ENCODE measurements at regions not wholly inside any gene's neighbourhood (a gene's known extent, or its start where the extent isn't known, plus 50 kb on each side); places are given as distances from the start of the nearest gene placed in this dataset.
"Not testable (repeated sequence)": the region's sequence is repeated elsewhere in the genome, so short reads cannot be mapped to it uniquely, and the experiment has no call there.

DNA sequence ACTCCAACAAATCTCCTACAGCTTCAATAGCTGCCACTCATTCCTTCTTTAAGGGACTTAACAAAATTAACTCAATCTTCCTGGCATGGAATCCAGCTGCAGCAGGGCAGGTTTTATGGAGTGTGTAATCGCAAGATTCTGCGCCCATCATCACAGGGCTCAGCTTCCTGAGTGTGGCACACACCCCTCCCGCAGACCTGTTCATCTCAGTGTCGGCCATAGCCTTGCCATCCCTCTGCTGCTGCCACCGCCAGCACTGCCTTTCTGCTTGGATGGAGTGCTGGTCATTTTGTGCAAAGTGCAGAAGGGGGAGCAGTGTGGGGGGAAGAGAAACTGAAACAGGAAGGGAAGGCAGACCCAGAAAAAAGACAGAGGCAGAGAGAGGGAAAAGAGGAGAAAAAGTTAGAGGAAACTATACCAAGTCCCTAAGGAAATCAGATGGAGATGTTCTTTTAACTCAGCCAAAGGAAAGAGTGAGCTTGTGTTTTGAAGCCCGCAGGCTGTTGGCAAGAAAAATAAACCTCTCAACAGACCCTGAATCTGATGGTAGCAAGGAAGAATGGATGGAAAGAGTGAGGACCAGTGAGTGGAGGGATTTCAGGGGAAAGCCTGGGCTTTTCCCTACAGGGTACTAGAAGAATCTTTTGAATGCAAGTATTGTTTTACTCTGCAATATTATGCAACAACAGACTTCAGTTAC, 324.2 kb downstream of the SEC16B start:
- DNase-seq: no peak

DNA sequence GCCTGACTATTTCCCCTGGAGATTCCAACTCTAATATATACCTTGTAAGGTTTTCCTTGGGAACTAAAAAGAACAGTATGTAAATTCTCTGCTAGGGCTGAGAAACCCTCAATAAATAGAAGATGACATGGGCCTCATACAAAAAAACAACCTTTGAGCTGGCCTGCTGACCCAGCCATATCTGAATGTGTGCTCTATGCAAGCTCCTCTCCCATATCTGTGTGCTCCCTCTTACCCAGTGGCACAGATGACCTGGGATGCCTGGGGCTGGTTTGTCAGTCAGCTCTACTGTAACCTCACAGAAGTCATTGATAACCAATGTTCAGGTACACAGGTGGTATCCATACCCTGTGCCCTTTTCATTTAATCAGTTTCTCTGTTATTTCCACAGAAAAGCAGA, 329.2 kb downstream of the SEC16B start:
- DNase-seq: no peak

DNA sequence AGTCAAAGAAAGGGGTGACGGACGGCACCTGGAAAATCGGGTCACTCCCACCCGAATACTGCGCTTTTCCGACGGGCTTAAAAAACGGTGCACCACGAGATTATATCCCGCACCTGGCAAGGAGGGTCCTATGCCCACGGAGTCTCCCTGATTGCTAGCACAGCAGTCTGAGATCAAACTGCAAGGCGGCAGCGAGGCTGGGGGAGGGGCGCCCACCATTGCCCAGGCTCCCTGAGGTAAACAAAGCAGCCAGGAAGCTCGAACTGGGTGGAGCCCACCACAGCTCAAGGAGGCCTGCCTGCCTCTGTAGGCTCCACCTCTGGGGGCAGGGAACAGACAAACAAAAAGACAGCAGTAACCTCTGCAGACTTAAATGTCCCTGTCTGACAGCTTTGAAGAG, 335.7 kb downstream of the SEC16B start:
- DNase-seq: not testable (repeated sequence)

DNA sequence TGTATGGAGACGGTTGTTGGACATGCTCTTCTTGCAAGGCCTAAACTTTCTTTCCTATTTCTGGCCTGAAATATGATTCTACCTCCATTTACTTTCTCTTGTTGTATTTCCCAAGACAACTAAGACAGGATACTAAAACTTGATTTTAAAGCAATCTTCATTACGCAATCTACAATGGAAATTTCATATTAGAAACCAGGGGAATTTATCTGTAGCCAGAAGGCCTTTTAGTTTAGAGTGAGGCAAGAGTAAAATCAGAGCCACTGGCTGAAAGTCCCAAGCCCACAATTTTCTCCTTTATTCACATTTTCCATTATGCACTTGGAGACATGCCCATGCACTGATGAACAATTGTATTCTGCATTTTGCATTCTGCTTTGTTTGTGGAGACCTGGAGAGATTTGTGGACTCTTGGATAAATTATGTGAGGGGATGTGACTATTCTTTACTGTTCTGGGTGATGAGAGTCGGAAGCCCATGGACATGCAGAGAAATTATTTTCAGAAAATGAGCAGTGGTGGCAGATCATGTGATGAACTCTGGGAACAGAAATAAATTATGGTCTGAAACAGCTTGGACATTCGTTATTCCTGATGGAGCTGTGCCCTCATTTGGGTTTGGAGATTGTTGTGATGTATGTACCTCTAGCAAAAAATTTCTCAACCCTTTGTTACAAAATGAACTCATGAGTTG, 336.8 kb downstream of the SEC16B start:
- no peak for DNase-seq

DNA sequence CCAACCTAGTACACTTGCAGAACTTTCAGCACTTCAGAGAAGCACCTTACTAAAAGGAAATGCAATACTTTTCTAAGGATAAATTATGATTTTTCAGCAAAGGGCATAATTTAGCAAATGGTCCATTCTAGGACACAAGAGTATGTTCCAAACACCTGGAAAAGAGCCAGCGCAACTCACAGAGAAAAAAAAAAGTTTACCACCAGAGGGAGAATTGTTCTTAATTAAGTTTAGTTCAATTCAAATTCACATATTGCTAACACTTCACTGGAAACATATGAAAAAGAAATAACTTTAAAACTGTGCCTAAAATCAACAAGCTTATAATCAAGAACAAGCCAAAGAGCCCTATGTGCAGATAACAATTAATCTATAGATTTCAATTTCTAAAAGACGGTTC, 338.1 kb downstream of the SEC16B start:
- DNase-seq: no peak

DNA sequence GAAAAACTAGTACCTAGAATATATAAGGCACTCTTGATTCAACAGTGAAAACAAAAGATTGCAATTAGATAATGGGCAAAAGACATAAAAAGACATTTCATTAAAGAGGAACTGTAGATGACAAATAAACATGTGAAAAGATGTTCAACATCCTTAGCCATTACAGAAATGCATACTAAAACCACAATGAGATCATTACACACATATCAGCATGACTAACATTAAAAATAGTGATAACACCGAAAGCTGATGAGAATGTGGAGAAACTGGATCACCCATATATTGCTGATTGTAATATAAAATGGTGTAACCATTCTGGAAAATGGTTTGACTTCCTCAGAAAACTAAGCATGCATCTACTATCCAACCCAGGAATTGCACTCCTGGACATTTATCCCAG, 340.3 kb downstream of the SEC16B start:
- no peak for DNase-seq

DNA sequence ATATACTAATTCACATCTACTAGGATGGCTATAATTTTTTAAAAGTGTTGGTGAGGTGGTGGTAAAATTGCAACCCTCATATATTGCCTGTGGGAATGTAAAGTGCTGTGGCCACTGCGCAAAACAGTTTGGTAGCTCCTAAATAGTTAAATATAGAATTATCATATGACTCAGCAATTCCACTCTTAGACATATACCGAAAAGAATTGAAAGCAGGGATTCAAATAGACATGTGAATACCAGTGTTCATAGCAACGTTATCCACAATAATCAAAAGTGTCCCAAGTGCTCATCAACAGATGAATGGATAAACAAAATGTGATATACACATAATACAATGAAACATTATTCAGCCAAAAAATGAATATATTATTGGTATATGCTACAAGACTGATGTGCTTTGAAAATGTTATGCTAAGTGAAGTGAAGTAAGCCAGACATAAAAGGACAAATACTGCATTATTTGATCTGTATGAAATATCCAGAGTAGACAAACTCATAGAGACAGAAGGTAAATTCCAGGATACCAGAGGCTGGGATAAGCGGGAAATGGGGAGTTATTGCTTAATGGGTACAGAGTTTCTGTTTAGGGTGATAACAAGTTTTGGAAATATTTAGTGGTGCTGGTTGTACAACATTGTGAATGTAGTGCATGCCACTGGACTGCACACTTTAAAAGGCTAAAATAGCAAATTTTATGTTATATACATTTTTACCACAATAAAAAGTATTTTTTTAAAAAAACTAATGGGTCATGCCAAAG, 342.5 kb downstream of the SEC16B start:
- no peak for DNase-seq

DNA sequence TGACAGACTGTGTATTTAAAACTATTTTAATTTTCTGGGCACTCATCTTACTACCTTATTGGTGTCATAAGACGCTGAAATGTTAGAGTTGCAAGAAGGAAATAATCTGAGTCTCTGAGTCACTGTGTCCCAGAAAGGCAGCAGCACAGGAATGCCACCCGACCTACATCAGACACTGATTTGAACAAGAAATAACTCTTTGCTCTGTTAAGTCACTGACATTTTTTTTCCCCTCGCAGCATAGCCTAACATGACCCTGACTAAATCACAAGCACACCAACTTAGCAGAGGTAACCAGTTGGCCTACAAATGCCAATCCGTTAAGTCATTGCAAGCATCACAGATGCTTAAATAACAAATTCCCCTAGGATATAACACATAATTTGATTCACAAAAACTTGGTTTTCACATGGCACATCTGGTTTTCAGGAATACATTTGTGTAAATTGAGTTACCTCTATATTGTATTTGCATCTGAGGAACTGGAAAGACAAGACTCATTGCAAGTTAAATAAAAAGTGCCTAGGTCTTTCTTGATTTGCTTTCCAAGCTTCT, 349.1 kb downstream of the SEC16B start:
- no peak for DNase-seq

DNA sequence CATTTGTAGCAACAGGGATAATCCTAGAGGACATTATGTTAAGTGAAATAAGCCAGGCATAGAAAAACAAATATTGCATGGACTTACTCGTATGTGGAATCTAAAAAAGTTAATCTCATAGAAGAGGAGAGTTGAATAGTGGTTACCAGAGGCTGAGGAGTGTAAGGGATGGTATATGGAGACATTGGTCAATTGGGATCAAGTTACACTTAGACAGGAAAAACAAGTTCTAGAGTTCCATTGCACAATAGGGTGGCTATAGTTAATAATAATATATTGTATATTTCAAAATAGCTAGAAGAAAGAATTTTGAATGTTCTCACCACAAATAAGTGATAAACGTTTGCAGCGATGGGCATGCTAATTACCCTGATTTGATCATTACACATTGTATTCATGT, 354.6 kb downstream of the SEC16B start:
- DNase-seq: no peak

DNA sequence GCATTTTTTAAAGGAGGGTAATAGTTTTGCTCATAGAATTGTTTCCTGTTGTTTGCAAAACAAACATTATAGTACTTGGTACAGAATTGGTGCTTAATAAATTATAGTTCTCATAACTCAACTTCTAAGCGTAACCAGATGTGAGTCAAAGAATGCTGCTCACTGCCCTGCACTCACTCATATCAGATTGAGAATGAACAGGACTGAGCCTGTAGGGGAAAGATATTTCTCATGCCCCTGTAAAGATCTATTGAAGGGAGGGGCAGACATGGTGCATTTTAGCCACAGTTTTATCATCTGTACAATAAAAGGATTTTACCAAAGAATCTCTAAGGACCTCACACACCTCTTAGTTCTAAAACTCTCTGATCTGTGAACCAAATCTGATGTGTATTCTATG, 358.5 kb downstream of the SEC16B start:
- no peak for DNase-seq

DNA sequence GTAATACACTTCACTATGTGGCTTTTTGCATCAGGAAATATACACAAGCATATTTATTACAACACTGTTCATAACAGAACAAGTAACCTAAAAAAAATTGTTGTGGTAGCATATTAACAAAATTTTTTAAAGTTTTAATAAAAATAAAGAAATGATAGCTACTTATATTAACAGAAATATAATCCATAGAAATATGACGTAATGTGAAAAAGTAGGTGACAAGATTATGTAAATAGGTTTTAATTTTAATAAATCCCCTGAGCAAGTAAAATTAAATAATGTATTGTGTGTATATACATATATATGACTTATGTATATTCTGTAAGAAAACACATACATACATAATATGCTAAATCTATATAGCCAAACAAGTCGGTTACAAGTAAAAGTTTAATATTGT, 359.9 kb downstream of the SEC16B start:
- no peak for DNase-seq

DNA sequence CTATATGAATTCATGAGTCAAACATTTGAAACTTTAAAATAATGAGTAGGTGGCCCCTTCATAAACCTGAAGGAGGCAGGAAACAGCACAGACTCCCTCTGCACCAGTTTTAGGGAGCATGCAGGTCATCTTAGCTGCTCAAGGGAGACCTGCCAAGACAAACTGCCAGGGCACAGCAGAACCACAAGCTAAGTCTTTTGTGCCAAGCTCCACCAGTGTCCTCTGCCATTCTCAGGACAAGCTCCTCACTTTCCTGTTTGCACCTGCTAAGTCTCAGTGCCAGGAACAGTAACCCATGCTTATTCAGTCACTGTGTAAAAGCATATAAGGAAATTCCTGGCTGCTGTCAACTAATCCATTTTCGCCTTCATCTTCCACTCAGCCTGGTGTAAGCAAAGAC, 368.9 kb downstream of the SEC16B start:
- no peak for DNase-seq

DNA sequence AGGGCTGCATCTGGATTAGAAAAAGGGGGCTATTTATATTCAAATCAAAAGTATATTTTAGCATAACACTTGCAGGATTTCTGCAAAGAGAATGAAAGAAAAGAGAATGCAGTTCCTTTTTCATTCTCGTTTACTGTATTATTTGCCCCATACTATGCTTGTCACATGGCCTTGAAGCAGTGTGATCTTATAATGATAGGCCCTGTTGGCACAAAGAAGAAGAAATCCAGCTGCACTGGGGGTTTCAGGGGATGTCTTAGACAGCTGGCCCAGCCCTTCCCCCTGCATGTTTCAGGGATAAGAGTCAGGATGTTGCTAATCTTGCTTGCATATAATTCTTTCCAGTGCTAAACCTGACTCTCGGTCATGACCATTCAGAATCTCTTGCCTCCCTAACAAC, 369.5 kb downstream of the SEC16B start:
- DNase-seq: no peak

DNA sequence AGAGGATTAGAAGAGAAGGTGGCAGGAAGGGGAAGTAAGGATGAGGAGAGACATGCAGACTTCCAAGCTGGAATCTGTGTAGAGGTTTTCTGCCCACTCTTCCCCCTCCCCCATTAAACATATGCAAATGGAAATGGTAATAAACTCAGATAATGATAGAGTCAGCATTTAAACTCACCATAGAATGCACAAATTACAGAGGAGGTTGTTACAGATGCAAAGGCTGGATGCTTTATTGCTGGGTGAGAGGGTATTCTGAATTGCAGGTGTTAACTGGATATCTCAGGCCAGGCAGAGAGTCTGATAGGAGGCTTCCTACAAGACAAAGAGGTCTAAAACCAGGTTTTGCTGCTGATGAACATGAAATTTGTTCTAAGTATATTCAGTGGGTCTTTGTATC, 372.5 kb downstream of the SEC16B start:
- DNase-seq: no peak

DNA sequence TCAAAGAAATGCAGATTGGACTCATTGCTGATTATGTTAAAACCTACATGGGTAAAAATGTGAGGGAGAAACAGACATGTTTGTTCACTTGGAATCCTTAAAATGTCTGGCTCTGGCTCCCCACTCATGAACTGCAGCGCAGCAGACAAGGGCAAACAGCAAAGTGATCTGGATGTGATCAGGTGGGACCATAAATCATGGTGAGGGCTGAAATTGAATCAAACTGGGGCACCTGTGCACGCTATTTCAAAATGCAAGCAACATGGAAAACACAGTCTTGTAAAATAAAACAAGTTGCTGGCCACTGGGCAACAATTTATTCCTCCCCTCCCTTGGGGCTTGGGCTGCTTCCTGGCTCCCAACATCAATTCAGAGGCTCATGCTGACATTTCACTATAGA, 373.4 kb downstream of the SEC16B start:
- DNase-seq: no peak

DNA sequence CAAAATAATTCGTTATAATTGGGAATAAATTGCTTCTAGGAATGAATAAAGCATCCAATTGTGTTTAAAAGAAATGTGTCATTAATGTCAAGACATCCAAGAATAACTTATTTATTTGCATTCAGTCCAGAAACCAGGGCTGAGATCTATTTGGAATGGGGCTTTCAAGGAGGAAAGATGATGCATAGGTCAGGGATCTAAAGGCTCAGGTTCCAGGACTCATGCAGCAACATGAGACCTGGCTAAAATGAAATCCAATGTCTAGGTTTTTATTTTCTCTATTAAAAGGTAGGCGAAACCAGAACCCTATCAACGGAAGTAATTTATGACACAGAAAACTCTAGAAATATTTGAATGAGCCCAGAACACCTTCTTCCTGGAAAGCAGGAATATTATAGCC, 376.8 kb downstream of the SEC16B start:
- DNase-seq: no peak

DNA sequence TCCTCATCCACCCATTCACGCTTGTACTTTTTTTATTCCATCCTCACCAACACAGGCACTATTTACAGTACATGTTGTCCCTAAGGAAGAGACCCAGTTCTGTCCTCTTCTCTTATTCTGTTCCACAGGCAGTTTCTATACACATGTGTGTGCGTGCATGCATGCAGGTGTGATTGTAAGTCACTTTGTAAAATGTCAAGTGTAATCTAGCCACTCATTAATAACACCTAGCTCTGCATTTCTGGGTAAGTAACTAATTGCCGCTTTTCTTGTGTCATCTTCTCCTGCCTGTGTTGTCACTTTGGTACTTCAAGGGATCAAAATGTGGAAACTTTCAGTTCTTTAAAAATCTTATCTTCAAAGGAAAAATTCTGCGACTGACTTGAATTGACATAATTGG, 377.2 kb downstream of the SEC16B start:
- no peak for DNase-seq

DNA sequence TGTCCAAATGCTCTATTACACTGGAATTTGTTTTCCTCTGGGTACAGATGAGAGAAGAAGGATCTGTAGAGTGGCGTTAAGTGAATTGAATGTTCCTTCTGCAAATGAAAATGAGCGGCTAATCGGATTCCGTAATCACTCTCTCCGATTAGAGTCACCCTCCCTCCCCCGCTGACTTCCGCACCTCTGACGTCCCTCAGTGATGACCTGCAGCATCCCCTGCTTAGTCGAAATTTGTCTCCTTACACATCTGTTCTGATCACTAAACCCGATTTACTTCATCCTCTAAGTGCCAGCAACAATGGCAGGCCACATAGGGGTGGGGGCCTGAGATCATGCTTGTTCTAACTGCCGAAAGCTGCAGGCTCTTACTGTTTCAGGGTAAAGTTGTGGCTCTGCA, 378.7 kb downstream of the SEC16B start:
- DNase-seq: no peak

DNA sequence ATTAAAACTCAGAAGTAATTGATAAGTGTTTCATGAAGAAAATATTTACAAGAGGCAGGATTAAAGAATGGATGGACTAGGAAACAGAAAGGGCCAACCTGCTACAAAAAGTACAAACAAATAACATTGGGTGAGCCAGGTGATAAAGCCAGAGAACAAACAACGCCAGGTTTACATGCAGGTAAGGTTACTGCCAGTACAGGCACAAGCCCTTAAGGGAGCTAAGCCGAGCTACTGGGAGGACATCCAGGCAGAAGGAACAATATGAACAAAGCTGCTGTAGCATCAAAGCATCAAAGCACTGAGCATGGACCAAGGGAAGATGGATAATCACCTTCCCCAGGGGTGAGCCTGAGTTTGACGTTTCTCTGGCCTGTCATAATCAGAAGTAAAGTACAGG, 380.7 kb downstream of the SEC16B start:
- no peak for DNase-seq

DNA sequence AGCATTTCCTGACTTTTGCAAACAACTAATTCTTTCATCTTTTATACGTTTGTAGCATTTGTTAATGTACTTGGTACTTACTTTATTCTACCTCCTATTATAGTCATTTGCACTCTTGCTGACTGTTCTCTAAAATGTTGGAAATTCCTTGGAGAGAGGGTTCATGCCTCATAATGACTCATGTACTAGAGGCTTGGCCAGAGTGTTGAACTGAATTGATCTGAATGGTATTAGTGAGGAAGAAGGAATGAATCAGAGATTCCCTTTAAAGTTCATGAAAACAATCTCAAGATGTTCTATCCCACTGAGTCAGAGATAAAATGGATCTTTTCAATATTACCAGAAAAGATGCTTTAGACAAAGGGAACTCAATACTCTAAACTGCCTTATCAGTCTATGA, 383.4 kb downstream of the SEC16B start:
- no peak for DNase-seq

DNA sequence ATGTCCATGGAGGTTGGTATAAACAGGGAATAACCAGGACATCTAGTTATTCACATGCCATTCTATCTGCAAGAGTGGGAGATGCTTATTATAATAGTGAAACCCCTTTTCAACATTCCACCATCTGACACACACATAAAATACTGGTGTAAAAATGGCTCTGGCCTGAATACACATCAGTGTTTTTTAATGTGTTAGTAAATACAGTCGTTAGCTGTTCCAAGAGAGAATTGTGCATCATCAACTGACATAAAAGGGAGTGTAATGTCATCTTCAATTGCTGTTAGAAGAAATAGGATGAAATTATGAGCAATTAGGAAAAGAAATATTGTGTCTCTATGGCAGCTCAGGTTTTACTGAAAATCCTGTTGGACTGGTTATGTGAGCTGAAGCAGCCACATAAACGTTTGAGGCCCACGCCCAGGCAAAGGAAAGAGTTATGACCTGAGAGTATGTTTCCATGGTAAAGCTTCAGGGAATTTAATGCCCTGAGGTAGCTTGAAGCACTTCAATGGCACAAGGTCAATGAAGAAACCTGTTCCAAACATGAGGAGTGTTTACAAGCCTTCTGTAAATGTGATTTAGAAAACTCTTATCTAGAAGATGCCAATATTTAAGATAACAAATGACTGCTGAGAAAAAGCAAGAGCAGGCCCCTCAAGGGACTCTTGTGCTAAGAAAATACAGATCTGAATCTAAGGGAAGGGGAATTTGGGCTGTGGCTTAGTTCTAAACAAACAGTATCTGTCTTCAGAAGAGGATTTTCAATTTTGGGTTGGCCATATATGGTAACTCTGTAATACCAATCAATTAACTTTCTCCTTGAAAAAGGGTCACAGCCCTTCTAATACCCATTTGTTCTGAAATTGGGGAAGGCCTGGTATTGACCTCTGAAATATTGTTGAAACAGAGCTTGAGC, 384.3 kb downstream of the SEC16B start:
- DNase-seq: peak; percentile 56 to 59

DNA sequence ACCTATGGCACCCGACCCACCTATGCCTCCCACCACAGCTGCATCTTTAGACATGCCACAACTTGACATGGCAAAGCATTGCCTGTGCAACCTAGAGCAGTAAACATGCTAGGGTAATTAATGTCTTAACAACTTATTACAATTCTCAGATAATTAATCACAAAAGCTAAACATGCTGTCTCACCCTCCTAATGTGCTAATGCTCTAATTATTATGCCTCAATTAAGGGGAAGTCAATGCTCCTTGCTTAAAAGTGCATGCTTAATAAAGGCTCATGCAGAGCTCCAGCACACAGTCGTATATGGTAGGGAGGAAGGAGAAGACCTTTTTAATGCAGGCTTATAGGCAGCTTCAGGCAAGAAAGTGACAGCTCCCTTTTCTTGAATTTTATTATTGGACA, 396.0 kb downstream of the SEC16B start:
- no peak for DNase-seq

All from right lung (tissue), 2 donors.